ENCODE measurements at regions not wholly inside any gene's neighbourhood (a gene's known extent, or its start where the extent isn't known, plus 50 kb on each side); places are given as distances from the start of the nearest gene placed in this dataset.

- H3K4me3 ChIP-seq (ENCODE audit: low read length) = no peak overlapping the region
- no peak for DNase-seq (ENCODE audit: low read depth)
- TF ChIP-seq CTCF (conservative IDR thresholded peaks at IDR 0.05; ENCODE audit: low read depth, low read length) = no peak
Measured at GRCh38 chr1:232383455-232384123, 246.3 kb downstream of the SIPA1L2 start.

- TF ChIP-seq CTCF (conservative IDR thresholded peaks at IDR 0.05; ENCODE audit: low read depth, low read length) = no peak
- DNase-seq (ENCODE audit: low read depth) = no peak
- no peak overlapping the region for H3K4me3 ChIP-seq (ENCODE audit: low read length)
Measured at GRCh38 chr1:232382671-232383070, 247.3 kb downstream of the SIPA1L2 start.

DNA sequence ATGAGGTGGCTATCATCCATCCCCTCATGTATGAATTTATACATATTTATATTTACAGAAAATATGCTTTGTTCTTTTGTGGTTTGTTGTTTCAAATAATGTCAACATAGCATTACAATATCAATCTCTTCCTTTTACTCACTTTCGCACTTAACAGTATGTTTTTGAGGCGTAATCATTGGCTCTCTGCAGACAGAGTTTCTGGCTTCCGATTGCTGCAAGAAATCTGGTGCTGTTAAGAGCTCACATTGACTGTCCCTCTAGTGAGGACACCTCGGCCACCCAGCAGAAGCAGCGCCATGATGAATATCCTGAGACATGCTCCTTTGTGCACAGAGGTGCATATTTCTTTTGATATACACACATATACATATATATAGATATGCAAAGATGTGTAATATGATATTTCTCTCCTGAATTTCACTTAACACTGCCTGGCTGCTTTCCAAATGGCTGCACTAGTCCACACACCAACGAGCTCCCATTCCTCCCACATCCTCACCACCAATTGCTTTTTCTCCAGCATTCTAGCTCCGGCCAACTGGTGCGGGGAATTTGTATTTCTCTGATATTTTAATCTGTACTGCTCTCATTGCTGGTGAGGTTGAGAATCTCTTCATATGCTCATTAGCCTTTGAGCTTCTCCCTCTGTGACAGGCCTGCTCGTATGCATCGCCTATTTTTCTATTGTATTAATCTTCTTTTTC, 248.4 kb downstream of the SIPA1L2 start:
- TF ChIP-seq CTCF (conservative IDR thresholded peaks at IDR 0.05; ENCODE audit: low read depth, low read length) = no peak
- DNase-seq (ENCODE audit: low read depth) = no peak

GRCh38 chr1:232380596-232380995, 249.3 kb downstream of the SIPA1L2 start:
- no peak for TF ChIP-seq CTCF (conservative IDR thresholded peaks at IDR 0.05; ENCODE audit: low read depth, low read length)
- no peak overlapping the region for H3K4me3 ChIP-seq (ENCODE audit: low read length)
- no peak for DNase-seq (ENCODE audit: low read depth)

More for the DNA sequence above, 248.4 kb downstream of the SIPA1L2 start:
- H3K4me3 ChIP-seq (ENCODE audit: low read length) = no peak overlapping the region

GRCh38 chr1:232380131-232380530, 249.8 kb downstream of the SIPA1L2 start:
- DNase-seq (ENCODE audit: low read depth) = no peak
- TF ChIP-seq CTCF (conservative IDR thresholded peaks at IDR 0.05; ENCODE audit: low read depth, low read length) = no peak
- H3K4me3 ChIP-seq (ENCODE audit: low read length) = no peak overlapping the region

GRCh38 chr1:232379063-232379434, 250.9 kb downstream of the SIPA1L2 start:
- no peak for DNase-seq (ENCODE audit: low read depth)
- no peak for TF ChIP-seq CTCF (conservative IDR thresholded peaks at IDR 0.05; ENCODE audit: low read depth, low read length)
- H3K4me3 ChIP-seq (ENCODE audit: low read length) = no peak overlapping the region

Data from retinal pigment epithelial cell (primary cell).